Upper lobe of left lung (tissue), 4 donors: ENCODE measurements at regions not wholly inside any gene's neighbourhood (a gene's known extent, or its start where the extent isn't known, plus 50 kb on each side); places are given as distances from the start of the nearest gene placed in this dataset.

ENCODE experiments used
- EP300 ChIP-seq, 4 donors: sonication (generic); formaldehyde crosslinking; IDR thresholded peaks; one replicate each; pipeline ENCODE4 v1.5.1; 2017; ENCODE audit warnings: antibody characterized with exemption in 4 of 4, control low read depth in 2 of 4
- POLR2A ChIP-seq, 4 donors: fragments of 450-650 bp; IDR thresholded peaks; one replicate each; pipeline ENCODE4 v1.5.1; 2016 to 2017; ENCODE audit warnings: antibody characterized with exemption in 4 of 4, mild to moderate bottlenecking in 2 of 4
- TF ChIP-seq, protein P1 (sequence below), 6 experiments: fragments of 450-650 bp in 4 of 6; fragments of 200-600 bp in 2 of 6; sonication (generic) in 2 of 6; IDR thresholded peaks; one replicate each; pipeline ENCODE4 v1.5.1; 2016 to 2019; ENCODE audit warnings: antibody characterized with exemption in 6 of 6

DNA sequence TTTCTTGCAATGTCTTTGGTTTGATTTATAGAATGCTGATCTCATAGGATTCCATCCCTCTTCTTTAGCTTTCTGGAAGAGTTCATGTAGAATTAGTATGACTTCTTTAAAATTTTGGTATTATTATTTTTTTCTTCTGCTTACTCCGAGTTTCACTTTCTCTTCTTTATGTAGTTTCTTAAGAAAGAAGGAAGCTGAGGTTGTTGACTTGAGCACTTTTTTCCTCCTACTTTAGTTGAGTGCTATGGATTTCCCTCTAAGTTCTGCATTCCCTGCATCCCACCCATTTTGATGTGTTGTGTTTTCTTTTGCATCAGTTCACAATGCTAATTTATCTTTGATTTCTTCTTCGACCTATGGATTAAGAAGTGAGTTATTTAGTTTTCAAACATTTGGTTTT, 78.9 kb upstream of the SPRED2 start:
- TF ChIP-seq, protein P1, sequence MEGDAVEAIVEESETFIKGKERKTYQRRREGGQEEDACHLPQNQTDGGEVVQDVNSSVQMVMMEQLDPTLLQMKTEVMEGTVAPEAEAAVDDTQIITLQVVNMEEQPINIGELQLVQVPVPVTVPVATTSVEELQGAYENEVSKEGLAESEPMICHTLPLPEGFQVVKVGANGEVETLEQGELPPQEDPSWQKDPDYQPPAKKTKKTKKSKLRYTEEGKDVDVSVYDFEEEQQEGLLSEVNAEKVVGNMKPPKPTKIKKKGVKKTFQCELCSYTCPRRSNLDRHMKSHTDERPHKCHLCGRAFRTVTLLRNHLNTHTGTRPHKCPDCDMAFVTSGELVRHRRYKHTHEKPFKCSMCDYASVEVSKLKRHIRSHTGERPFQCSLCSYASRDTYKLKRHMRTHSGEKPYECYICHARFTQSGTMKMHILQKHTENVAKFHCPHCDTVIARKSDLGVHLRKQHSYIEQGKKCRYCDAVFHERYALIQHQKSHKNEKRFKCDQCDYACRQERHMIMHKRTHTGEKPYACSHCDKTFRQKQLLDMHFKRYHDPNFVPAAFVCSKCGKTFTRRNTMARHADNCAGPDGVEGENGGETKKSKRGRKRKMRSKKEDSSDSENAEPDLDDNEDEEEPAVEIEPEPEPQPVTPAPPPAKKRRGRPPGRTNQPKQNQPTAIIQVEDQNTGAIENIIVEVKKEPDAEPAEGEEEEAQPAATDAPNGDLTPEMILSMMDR (IDR thresholded peaks at IDR 0.05) = no peak
- TF ChIP-seq POLR2A (IDR thresholded peaks at IDR 0.05) (no peak), EP300 (IDR thresholded peaks at IDR 0.05) (no peak)
